CD4-positive, alpha-beta T cell treated with Interleukin-2 at 100 ng/mL for 4 hours (primary cell): ENCODE measurements at regions not wholly inside any gene's neighbourhood (a gene's known extent, or its start where the extent isn't known, plus 50 kb on each side); places are given as distances from the start of the nearest gene placed in this dataset.

Experiments used
- DNase-seq: peaks from one replicate; pipeline ENCODE4 v3.0.0-alpha.2; 2020; ENCODE audit warnings: low spot score

- no peak for DNase-seq
Observed at GRCh38 chr1:87437663-87438295, 109.1 kb downstream of the LMO4 start.

GRCh38 chr1:87439821-87440220 is 111.1 kb downstream of the LMO4 start:
- DNase-seq = no peak

GRCh38 chr1:87449348-87449963 is 120.8 kb downstream of the LMO4 start:
- DNase-seq = peak; percentile 40

GRCh38 chr1:87450136-87450535 is 121.5 kb downstream of the LMO4 start:
- no peak for DNase-seq

GRCh38 chr1:87450615-87451209 is 122.0 kb downstream of the LMO4 start:
- peak; percentile 32 for DNase-seq

- DNase-seq = no peak
Observed at GRCh38 chr1:87451229-87451920, 122.7 kb downstream of the LMO4 start.

- DNase-seq = no peak
Observed at GRCh38 chr1:87452648-87453047, 124.0 kb downstream of the LMO4 start.

- DNase-seq = no peak
Observed at GRCh38 chr1:87457408-87457807, 128.7 kb downstream of the LMO4 start.

GRCh38 chr1:87462894-87463293 is 134.2 kb downstream of the LMO4 start:
- no peak for DNase-seq

- DNase-seq = no peak
Observed at GRCh38 chr1:87464022-87464490, 135.4 kb downstream of the LMO4 start.

GRCh38 chr1:87466621-87467020 is 137.9 kb downstream of the LMO4 start:
- DNase-seq = no peak

GRCh38 chr1:87472716-87473115 is 144.0 kb downstream of the LMO4 start:
- DNase-seq = no peak

GRCh38 chr1:87473203-87473661 is 144.6 kb downstream of the LMO4 start:
- DNase-seq = no peak

- no peak for DNase-seq
Observed at GRCh38 chr1:87474098-87474497, 145.4 kb downstream of the LMO4 start.

- DNase-seq = no peak
Observed at GRCh38 chr1:87478231-87478630, 149.6 kb downstream of the LMO4 start.

GRCh38 chr1:87495147-87495546 is 166.5 kb downstream of the LMO4 start:
- DNase-seq = no peak

GRCh38 chr1:87495870-87496269 is 167.2 kb downstream of the LMO4 start:
- DNase-seq = no peak

- DNase-seq = no peak
Observed at GRCh38 chr1:87497380-87498203, 168.9 kb downstream of the LMO4 start.

- DNase-seq = no peak
Observed at GRCh38 chr1:87501738-87502137, 173.1 kb downstream of the LMO4 start.

- no peak for DNase-seq
Observed at GRCh38 chr1:87505391-87505983, 176.8 kb downstream of the LMO4 start.

- DNase-seq = no peak
Observed at GRCh38 chr1:87506147-87506546, 177.5 kb downstream of the LMO4 start.
